Thymus (tissue), 11 donors: ENCODE measurements at regions not wholly inside any gene's neighbourhood (a gene's known extent, or its start where the extent isn't known, plus 50 kb on each side); places are given as distances from the start of the nearest gene placed in this dataset.

Experiments used
- DNase-seq, 9 donors: peaks; one replicate each; pipeline ENCODE4 v3.0.0-alpha.2; 2013; ENCODE audit warnings: low spot score in 9 of 9, low read depth in 6 of 9, missing footprints in 1 of 9
- H3K27ac ChIP-seq, 2 donors: one replicate each; pipeline ENCODE4 v1.5.1; 2013; ENCODE audit warnings: control low read depth in 1 of 2, low read depth in 1 of 2, low read length in 1 of 2, mild to moderate bottlenecking in 1 of 2, moderate library complexity in 1 of 2
- H3K27me3 ChIP-seq, 2 donors: one replicate each; pipeline ENCODE4 v1.5.1; 2013; ENCODE audit warnings: low read length in 1 of 2; ENCODE audit not compliant: control insufficient read depth in 2 of 2, insufficient read depth in 1 of 2
- H3K36me3 ChIP-seq, 2 donors: one replicate each; pipeline ENCODE4 v1.5.1; 2013; ENCODE audit warnings: low read length in 1 of 2, mild to moderate bottlenecking in 1 of 2, moderate library complexity in 1 of 2; ENCODE audit not compliant: control insufficient read depth in 2 of 2, insufficient read depth in 2 of 2
- H3K4me1 ChIP-seq, 2 donors: one replicate each; pipeline ENCODE4 v1.5.1; 2013; ENCODE audit warnings: low read length in 2 of 2; ENCODE audit not compliant: control insufficient read depth in 2 of 2, insufficient read depth in 2 of 2
- H3K4me3 ChIP-seq, 2 donors: one replicate each; pipeline ENCODE4 v1.5.1; 2013; ENCODE audit warnings: low read length in 2 of 2, control low read depth in 1 of 2, mild to moderate bottlenecking in 1 of 2
- H3K9me3 ChIP-seq, 2 donors: one replicate each; pipeline ENCODE4 v1.5.1; 2013; ENCODE audit warnings: low read length in 1 of 2, mild to moderate bottlenecking in 1 of 2; ENCODE audit not compliant: control insufficient read depth in 2 of 2, insufficient read depth in 1 of 2
- WGBS: extraction: QIAGEN DNeasy Blood & Tissue Kit; methylation state at CpG from one replicate; pipeline ENCODE4 v1.1.7; 2013; 5-methylcytosine and 5-hydroxymethylcytosine counted together
- donor health status: healthy.

DNA sequence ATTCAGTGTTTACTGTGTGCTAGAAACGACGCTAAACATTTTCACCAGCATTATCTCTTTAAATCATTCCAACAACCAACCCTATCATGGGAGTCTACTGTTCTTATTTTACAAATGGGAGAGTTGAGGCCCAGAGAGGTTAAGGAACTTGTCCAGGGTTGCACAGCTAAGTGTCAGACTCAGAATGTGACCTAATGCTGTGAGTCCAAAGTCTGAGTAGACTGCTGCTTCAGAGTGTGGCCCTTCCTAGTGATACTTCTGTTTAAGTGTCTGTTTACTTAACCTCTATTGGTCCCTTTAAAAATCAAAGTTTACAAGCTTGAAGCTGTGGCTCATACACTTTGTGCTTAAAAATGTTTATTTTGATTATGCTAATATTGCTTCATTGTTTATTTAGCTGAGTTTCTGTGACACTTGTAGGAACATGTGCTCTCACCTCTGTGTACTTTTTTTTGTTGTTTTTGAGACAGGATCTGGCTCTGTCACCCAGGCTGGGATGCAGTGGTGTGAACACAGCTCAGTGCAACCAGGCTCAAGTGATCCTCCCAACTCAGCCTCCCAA is 84.4 kb upstream of the SYPL1 start:
- H3K27ac ChIP-seq: no peak overlapping the region
- no peaks in the 10 kb centered on the region for H3K36me3 ChIP-seq
- 98% methylated on average over 2 of the region's 2 CpGs for WGBS
- no peaks in the 10 kb centered on the region for H3K4me1 ChIP-seq
- no peaks in the 10 kb centered on the region for H3K27me3 ChIP-seq
- H3K4me3 ChIP-seq: no peak overlapping the region
- H3K9me3 ChIP-seq: no peaks in the 10 kb centered on the region
- no peak for DNase-seq

DNA sequence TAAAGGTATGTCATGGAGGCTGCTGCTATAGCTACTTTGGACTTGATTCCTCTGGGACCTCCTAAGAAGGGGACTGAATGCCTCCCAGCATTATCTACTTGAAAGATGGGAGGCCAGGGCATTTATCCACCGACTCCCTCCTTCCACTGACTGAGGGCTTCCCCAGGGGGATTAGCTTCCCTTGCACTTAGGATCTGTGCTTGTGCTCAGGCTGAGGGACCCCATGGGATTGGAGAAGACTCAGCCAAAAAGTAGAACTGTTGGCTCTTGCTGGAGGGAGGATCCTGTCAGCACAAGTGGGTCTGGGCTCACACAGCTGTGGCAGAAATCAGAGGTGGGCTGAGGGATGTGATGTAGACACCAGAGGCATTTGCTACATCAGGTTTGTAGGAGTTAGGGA is 81.5 kb upstream of the SYPL1 start:
- H3K4me1 ChIP-seq: no peaks in the 10 kb centered on the region
- H3K9me3 ChIP-seq: no peaks in the 10 kb centered on the region
- no peak overlapping the region for H3K4me3 ChIP-seq
- H3K27me3 ChIP-seq: no peaks in the 10 kb centered on the region
- WGBS: 97% methylated on average over 1 of the region's 1 CpG
- DNase-seq: no peak
- no peak overlapping the region for H3K27ac ChIP-seq
- H3K36me3 ChIP-seq: no peaks in the 10 kb centered on the region

DNA sequence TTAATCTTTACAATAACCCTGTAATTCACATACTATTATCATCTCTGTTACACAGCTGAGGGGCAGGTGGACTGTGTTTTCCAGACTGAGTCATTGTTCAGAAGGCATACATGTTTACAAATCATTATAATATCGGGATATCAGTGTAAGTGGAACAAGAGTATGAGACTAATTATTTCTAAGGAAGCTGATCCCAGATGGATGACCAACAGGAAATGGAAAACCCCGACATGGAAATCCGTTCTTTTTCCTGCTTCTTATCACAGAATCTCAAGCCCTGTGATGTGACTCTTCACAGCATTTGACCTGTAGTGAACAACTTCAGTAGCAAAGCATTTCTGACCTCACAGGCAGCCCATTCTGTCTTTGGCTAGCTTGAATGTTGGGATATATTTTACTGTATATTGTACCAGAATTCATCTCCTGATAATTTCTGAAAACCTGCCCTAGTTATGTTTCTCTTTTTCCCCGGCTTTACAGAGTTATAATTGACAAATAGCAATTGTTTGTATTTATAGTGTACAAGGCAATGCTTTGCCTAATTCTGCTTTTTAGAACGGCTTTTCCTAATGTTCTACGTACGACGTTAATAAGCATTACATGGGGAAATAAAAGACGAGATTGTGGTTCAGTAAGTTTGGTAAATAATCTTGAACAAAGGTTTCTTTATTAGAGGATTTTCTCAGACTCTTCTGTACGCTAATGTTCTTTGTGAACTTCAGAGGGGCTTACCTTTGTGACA is 78.6 kb upstream of the SYPL1 start:
- Histone ChIP-seq H3K4me3 (no peak overlapping the region), H3K4me1 (no peaks in the 10 kb centered on the region), H3K27ac (no peak overlapping the region), H3K36me3 (no peaks in the 10 kb centered on the region), H3K27me3 (no peaks in the 10 kb centered on the region), H3K9me3 (no peaks in the 10 kb centered on the region)
- DNase-seq: no peak
- WGBS: 87% methylated on average over 10 of the region's 10 CpGs

DNA sequence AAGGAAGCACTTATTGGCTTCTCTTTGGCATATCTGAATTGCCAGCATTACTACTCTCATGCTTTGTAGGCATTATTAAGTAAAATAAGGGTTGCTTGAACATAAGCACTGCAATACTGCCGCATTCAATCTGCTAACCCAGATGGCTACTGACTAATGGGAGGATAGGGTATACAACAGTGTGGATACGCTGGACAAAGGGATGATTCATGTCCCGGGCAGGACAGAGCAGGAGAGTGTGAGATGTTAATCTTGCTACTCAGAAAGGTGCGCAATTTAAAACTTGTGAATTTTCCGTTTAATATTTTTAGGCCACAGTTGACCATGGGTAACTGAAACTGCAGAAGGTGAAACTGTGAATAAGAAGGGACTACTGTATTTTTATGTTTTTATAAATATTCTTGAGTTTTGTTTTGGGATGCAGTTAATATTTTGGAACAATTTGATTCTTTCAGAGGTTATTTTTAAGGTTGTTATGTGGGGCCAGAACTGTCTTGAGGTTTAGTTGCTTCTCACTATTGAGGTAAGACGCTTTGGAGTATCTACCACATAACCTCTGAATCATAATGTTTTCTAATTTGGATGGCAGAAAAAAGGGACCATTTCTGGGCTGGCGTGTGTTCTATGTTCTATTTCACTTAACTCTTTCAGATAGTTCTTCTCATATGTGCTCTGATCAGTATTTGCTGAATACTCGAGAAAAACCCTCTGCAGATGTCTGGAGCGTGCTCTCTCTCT is 75.7 kb upstream of the SYPL1 start:
- Histone ChIP-seq H3K27ac (no peak overlapping the region), H3K4me1 (no peaks in the 10 kb centered on the region), H3K4me3 (no peak overlapping the region), H3K9me3 (no peaks in the 10 kb centered on the region), H3K27me3 (no peaks in the 10 kb centered on the region), H3K36me3 (no peaks in the 10 kb centered on the region)
- DNase-seq: no peak
- WGBS: 96% methylated on average over 9 of the region's 9 CpGs

DNA sequence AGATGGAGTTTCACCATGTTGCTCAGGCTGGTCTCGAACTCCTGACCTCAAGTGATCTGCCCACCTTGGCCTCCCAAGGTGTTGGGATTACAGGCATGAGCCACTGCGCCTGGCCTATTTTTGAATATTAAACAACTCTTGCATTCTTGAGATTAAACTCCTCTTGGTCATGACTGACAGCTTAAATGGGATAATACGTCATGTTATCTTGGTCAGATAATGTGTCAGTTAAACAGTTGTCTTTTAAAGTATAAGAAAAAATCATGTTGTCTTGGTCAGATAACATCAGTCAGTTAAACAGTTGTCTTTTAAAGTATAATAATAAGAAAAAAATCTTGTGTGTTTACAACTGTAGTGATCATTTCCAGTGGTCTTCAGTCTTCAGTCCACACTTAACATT is 73.6 kb upstream of the SYPL1 start:
- DNase-seq: no peak
- H3K4me3 ChIP-seq: no peak overlapping the region
- no peak overlapping the region for H3K27ac ChIP-seq
- H3K9me3 ChIP-seq: no peaks in the 10 kb centered on the region
- no peaks in the 10 kb centered on the region for H3K4me1 ChIP-seq
- WGBS: 94% methylated on average over 3 of the region's 3 CpGs
- H3K27me3 ChIP-seq: no peaks in the 10 kb centered on the region
- no peaks in the 10 kb centered on the region for H3K36me3 ChIP-seq

DNA sequence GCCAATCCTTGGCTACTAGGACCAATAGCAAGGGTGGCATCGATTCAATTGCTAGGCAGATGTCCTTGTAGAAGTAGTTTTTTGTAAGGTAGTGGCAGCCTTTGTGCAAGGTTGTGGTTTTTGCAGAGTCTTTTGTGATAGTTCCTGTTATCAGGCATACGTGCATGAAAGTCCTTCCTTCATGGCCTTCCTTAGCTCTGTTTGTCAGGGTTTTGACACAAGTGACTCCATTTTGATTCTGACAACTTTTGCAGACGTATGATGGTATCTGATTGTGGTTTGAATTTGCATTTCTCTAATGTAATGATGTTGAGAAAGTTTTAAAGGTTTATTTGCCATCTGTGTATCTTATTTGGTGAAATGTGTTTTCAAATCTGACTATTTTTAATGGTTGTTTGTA is 71.8 kb upstream of the SYPL1 start:
- Histone ChIP-seq H3K4me3 (no peak overlapping the region), H3K36me3 (no peaks in the 10 kb centered on the region), H3K4me1 (peaks cover 0 to 3% of the 10 kb centered on the region in 2 donors), H3K9me3 (peaks cover 0 to 2% of the 10 kb centered on the region in 2 donors), H3K27me3 (no peaks in the 10 kb centered on the region), H3K27ac (no peak overlapping the region)
- peak in 1 of 9 donors; percentile 35 for DNase-seq
- 42% methylated on average over 3 of the region's 3 CpGs for WGBS

DNA sequence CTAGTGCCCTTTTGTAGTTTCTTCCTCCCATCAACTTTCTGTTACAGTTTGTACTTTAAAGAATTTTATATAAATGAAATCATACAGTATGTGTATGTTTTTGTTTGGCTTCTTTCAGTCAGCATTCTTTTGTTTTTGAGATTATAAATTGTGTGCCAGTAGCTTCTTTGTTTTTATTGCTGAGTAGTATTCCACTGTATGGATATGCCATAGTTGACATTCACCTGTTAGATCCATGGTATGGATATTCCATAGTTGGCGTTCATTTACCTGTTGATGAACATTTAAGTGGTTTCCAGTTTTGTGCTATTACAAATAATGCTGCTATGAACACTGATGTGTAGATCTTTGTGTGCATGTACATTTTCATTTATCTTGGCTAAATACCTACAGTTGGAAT is 70.8 kb upstream of the SYPL1 start:
- 97% methylated on average over 1 of the region's 1 CpG for WGBS
- Histone ChIP-seq H3K36me3 (no peaks in the 10 kb centered on the region), H3K9me3 (peaks cover 0 to 4% of the 10 kb centered on the region in 2 donors), H3K4me1 (peaks cover 0 to 3% of the 10 kb centered on the region in 2 donors), H3K4me3 (no peak overlapping the region), H3K27me3 (no peaks in the 10 kb centered on the region), H3K27ac (no peak overlapping the region)
- no peak for DNase-seq

DNA sequence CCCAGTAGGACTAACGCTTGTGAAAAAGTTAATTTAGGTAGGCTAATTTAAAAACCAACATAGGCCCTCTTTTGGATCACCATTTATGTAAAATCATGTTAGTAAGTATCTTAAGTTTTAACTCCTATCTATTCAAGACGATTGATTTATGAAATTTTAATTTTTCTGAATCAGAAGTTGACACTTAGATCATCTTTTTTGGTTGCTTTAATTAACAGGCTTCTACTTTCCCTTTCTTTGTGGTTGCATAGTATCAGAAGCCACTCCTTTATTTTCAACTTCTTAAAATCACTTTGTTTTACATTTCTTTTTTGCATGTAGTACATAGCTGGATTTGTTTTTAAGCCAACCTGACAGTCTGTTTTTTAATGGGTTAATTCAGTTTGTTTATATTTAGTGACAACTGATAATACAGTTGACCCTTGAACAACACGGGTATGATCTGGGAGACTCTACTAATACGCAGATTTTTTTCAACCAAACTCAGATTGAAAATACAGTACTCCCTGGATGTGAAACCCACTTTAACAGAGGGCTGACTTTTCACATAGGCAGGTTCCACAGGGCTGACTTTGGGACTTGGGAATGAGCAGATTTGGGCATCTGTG is 69.7 kb upstream of the SYPL1 start:
- H3K4me1 ChIP-seq: peaks cover 0 to 3% of the 10 kb centered on the region in 2 donors
- WGBS: 97% methylated on average over 4 of the region's 4 CpGs
- H3K27me3 ChIP-seq: no peaks in the 10 kb centered on the region
- DNase-seq: no peak
- no peak overlapping the region for H3K4me3 ChIP-seq
- peaks cover 0 to 4% of the 10 kb centered on the region in 2 donors for H3K9me3 ChIP-seq
- H3K27ac ChIP-seq: no peak overlapping the region
- H3K36me3 ChIP-seq: no peaks in the 10 kb centered on the region

DNA sequence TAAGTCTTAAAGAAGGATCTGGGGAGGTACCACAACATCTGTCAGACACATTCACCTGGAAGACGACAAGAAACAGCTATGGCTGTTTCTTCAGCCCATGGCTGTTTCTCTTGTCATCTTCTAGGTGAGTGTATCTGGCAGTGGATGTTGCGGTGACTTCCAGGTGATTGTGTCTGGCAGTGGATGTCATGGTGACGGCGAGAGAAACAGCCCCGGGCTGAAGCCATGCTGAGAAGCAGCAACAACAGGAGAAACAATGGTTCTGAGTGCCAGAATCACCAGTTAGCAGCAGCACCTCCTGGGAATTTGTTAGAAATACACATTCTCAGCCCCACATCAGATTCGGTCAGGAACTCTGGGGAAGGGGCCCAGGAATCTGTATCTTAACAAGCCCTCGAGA is 68.6 kb upstream of the SYPL1 start:
- H3K27me3 ChIP-seq: peaks cover 0 to 4% of the 10 kb centered on the region in 2 donors
- no peak overlapping the region for H3K27ac ChIP-seq
- DNase-seq: no peak
- 84% methylated on average over 7 of the region's 7 CpGs for whole genome bisulfite sequencing
- peaks cover 0 to 3% of the 10 kb centered on the region in 2 donors for H3K4me1 ChIP-seq
- H3K4me3 ChIP-seq: no peak overlapping the region
- no peaks in the 10 kb centered on the region for H3K36me3 ChIP-seq
- peaks cover 0 to 4% of the 10 kb centered on the region in 2 donors for H3K9me3 ChIP-seq
